Ishikawa (cell line): ENCODE measurements at regions not wholly inside any gene's neighbourhood (a gene's known extent, or its start where the extent isn't known, plus 50 kb on each side); places are given as distances from the start of the nearest gene placed in this dataset.

ENCODE experiments used
- CEBPB ChIP-seq: IDR thresholded peaks from 2 replicates; pipeline ENCODE4 v1.6.1; 2012
- EGR1 ChIP-seq: IDR thresholded peaks from 2 replicates; pipeline ENCODE4 v1.6.1; 2012
- EP300 ChIP-seq: IDR thresholded peaks from 2 replicates; pipeline ENCODE4 v1.6.1; 2012; ENCODE audit warnings: borderline replicate concordance
- FOXM1 ChIP-seq: IDR thresholded peaks from 2 replicates; pipeline ENCODE4 v1.6.1; 2012; ENCODE audit warnings: low read depth, borderline replicate concordance
- MAX ChIP-seq: IDR thresholded peaks from 2 replicates; pipeline ENCODE4 v1.6.1; 2012
- RAD21 ChIP-seq: IDR thresholded peaks from 2 replicates; pipeline ENCODE4 v1.6.1; 2012; ENCODE audit warnings: low read depth
- REST ChIP-seq: IDR thresholded peaks from 2 replicates; pipeline ENCODE4 v1.6.1; 2012; ENCODE audit warnings: low read depth, mild to moderate bottlenecking
- TAF1 ChIP-seq: IDR thresholded peaks from 2 replicates; pipeline ENCODE4 v1.6.1; 2012; ENCODE audit warnings: low read depth, mild to moderate bottlenecking
- TCF12 ChIP-seq: IDR thresholded peaks from 2 replicates; pipeline ENCODE4 v1.6.1; 2012; ENCODE audit warnings: low read depth
- TEAD4 ChIP-seq: IDR thresholded peaks from 2 replicates; pipeline ENCODE4 v1.6.1; 2012
- YY1 ChIP-seq: IDR thresholded peaks from 2 replicates; pipeline ENCODE4 v1.6.1; 2012; ENCODE audit warnings: low read depth
- ZBTB7A ChIP-seq: IDR thresholded peaks from 2 replicates; pipeline ENCODE4 v1.6.1; 2012; ENCODE audit warnings: low read depth

GRCh38 chr11:112731538-112731937 lies 229.7 kb upstream of the NCAM1 start:
- TF ChIP-seq MAX (no peak), YY1 (no peak), RAD21 (no peak), TCF12 (no peak), REST (no peak), CEBPB (no peak), TAF1 (no peak), ZBTB7A (no peak), EGR1 (no peak), EP300 (no peak), TEAD4 (no peak), FOXM1 (no peak)
